22Rv1 (cell line): ENCODE measurements at regions not wholly inside any gene's neighbourhood (a gene's known extent, or its start where the extent isn't known, plus 50 kb on each side); places are given as distances from the start of the nearest gene placed in this dataset.

Experiments used
- CTCF ChIP-seq: fragments of 450-650 bp; IDR thresholded peaks from 2 replicates; pipeline ENCODE4 v1.5.1; 2017; ENCODE audit warnings: mild to moderate bottlenecking
- ZFX ChIP-seq: fragments of 450-650 bp; IDR thresholded peaks from 2 replicates; pipeline ENCODE4 v1.6.1; 2017; ENCODE audit warnings: antibody characterized with exemption, borderline replicate concordance

GRCh38 chr18:22828171-22828570 lies 105.0 kb upstream of the RBBP8 start:
- no peak for TF ChIP-seq CTCF
- no peak for TF ChIP-seq ZFX
